C4-2B (cell line): ENCODE measurements at regions not wholly inside any gene's neighbourhood (a gene's known extent, or its start where the extent isn't known, plus 50 kb on each side); places are given as distances from the start of the nearest gene placed in this dataset.

Experiments used
- ZFX ChIP-seq: fragments of 450-650 bp; IDR thresholded peaks from 2 replicates; pipeline ENCODE4 v1.6.1; 2017
- TF ChIP-seq, protein P1 (sequence below): fragments of 450-650 bp; conservative IDR thresholded peaks from 2 replicates; pipeline ENCODE4 v1.5.1; 2017; ENCODE audit warnings: mild to moderate bottlenecking

DNA sequence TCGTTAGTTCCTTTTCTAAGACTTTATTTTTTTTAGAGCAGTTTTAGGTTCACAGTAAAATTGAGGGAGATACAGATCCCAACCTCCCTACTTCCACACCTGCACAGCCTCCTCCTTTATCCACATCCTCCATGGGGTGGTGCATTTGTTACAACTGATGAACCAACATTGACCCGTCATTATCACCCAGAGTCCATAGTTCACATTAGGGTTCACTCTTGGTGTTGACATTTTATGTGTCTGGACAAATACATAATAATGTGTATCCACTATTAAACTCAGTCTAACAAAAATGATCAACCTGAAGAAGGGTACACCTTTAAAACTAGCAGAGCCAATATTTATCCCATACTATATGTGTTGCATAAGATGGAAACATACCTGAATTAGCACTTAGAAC is 130.4 kb upstream of the CCDC28A start:
- TF ChIP-seq, protein P1, sequence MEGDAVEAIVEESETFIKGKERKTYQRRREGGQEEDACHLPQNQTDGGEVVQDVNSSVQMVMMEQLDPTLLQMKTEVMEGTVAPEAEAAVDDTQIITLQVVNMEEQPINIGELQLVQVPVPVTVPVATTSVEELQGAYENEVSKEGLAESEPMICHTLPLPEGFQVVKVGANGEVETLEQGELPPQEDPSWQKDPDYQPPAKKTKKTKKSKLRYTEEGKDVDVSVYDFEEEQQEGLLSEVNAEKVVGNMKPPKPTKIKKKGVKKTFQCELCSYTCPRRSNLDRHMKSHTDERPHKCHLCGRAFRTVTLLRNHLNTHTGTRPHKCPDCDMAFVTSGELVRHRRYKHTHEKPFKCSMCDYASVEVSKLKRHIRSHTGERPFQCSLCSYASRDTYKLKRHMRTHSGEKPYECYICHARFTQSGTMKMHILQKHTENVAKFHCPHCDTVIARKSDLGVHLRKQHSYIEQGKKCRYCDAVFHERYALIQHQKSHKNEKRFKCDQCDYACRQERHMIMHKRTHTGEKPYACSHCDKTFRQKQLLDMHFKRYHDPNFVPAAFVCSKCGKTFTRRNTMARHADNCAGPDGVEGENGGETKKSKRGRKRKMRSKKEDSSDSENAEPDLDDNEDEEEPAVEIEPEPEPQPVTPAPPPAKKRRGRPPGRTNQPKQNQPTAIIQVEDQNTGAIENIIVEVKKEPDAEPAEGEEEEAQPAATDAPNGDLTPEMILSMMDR, result no peak
- TF ChIP-seq ZFX, result no peak
